COLO668 (cell line): ENCODE measurements at regions not wholly inside any gene's neighbourhood (a gene's known extent, or its start where the extent isn't known, plus 50 kb on each side); places are given as distances from the start of the nearest gene placed in this dataset.

Experiments used
- DNase-seq: peaks from one replicate; lab custom pipeline; 2025; ENCODE audit not compliant: unreplicated experiment; lab: John Stamatoyannopoulos, UW

GRCh38 chr2:60170272-60170671, 383.2 kb downstream of the BCL11A start:
- DNase-seq: no peak

GRCh38 chr2:60168247-60168646, 385.2 kb downstream of the BCL11A start:
- DNase-seq: no peak

GRCh38 chr2:60167089-60167488, 386.4 kb downstream of the BCL11A start:
- DNase-seq: no peak

GRCh38 chr2:60163691-60164090, 389.8 kb downstream of the BCL11A start:
- no peak for DNase-seq

GRCh38 chr2:60159519-60159918, 393.9 kb downstream of the BCL11A start:
- DNase-seq: no peak

GRCh38 chr2:60158262-60158661, 395.2 kb downstream of the BCL11A start:
- no peak for DNase-seq

GRCh38 chr2:60157283-60157682, 396.2 kb downstream of the BCL11A start:
- no peak for DNase-seq

- no peak for DNase-seq
These were observed 399.3 kb downstream of the BCL11A start for GRCh38 chr2:60154142-60154541.

- DNase-seq: peak; percentile 23
These were observed 401.1 kb downstream of the BCL11A start for GRCh38 chr2:60152226-60152833.

GRCh38 chr2:60149176-60149575, 404.3 kb downstream of the BCL11A start:
- DNase-seq: no peak

GRCh38 chr2:60148716-60149115, 404.7 kb downstream of the BCL11A start:
- no peak for DNase-seq

- no peak for DNase-seq
These were observed 413.3 kb downstream of the BCL11A start for GRCh38 chr2:60140185-60140584.

- DNase-seq: no peak
These were observed 416.5 kb downstream of the BCL11A start for GRCh38 chr2:60136913-60137312.

GRCh38 chr2:60127191-60127590, 426.3 kb downstream of the BCL11A start:
- DNase-seq: no peak

GRCh38 chr2:60125611-60126426, 427.6 kb downstream of the BCL11A start:
- no peak for DNase-seq

- DNase-seq: no peak
These were observed 433.7 kb downstream of the BCL11A start for GRCh38 chr2:60119778-60120177.

GRCh38 chr2:60118917-60119316, 434.5 kb downstream of the BCL11A start:
- no peak for DNase-seq

- DNase-seq: no peak
These were observed 435.4 kb downstream of the BCL11A start for GRCh38 chr2:60118061-60118460.

GRCh38 chr2:60116161-60116875, 437.1 kb downstream of the BCL11A start:
- DNase-seq: no peak

- no peak for DNase-seq
These were observed 443.7 kb downstream of the BCL11A start for GRCh38 chr2:60109744-60110143.

- DNase-seq: no peak
These were observed 446.5 kb downstream of the BCL11A start for GRCh38 chr2:60106836-60107529.
